ENCODE measurements at regions not wholly inside any gene's neighbourhood (a gene's known extent, or its start where the extent isn't known, plus 50 kb on each side); places are given as distances from the start of the nearest gene placed in this dataset.

DNA sequence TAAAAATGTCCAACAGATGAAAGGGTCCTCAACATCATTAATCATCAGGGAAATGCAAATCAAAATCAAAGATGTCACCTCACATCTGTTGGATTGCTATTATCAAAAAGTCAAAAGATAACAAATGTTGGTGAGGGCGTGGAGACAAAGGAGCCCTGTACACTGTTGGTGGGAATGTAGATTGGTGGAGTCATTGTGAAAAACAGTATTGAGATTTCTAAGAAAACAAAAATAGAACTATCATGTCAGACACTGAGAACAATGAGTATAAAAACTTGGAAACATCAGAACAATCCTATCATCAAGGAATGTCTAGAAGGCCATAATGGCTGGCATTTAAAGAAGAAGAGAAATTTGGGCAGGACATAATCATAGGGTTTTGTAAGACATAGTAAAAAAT lies 209.2 kb upstream of the PTGFR start:
- POLR2A ChIA-PET = no interaction called here
- H3K4me3 Mint-ChIP-seq = no peak overlapping the region

DNA sequence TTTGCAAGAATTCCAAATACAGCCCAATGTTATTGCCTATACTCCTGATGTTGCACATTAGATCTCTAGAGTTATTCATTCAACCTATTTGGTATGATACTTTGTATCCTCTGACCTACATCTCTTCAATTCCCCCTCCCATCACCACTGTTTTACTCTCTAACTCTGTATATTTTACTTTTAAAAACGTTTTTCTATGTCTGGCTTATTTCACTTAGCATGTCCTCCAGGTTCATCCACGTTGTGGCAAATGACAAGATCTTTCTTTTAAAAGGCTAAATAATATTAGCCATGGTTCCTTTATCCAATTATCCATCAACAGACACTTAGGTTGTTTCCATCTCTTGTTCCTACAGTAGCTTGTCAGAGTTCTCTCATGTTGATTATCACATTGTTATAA lies 207.1 kb upstream of the PTGFR start:
- no peaks in the 10 kb centered on the region for H3K9me3 Mint-ChIP-seq (ENCODE audit: insufficient read depth)
- H3K4me3 Mint-ChIP-seq = no peak overlapping the region
- H3K4me1 Mint-ChIP-seq (ENCODE audit: low read depth) = no peaks in the 10 kb centered on the region
- ChIA-PET POLR2A (no interaction called here), CTCF (no interaction called here)
- ATAC-seq = no peak
- DNase-seq = no peak
- H3K27me3 Mint-ChIP-seq (ENCODE audit: low read depth) = no peaks in the 10 kb centered on the region
- H3K27ac Mint-ChIP-seq = no peak overlapping the region
- H3K36me3 Mint-ChIP-seq (ENCODE audit: low read depth) = no peaks in the 10 kb centered on the region

More for the DNA sequence above, 209.2 kb upstream of the PTGFR start:
- Mint-ChIP-seq H3K4me1 (ENCODE audit: low read depth) (peaks cover 8% of the 10 kb centered on the region), H3K9me3 (ENCODE audit: insufficient read depth) (no peaks in the 10 kb centered on the region), H3K27ac (no peak overlapping the region), H3K27me3 (ENCODE audit: low read depth) (no peaks in the 10 kb centered on the region), H3K36me3 (ENCODE audit: low read depth) (no peaks in the 10 kb centered on the region)
- CTCF ChIA-PET = no interaction called here
- DNase-seq (no peak), ATAC-seq (no peak)

DNA sequence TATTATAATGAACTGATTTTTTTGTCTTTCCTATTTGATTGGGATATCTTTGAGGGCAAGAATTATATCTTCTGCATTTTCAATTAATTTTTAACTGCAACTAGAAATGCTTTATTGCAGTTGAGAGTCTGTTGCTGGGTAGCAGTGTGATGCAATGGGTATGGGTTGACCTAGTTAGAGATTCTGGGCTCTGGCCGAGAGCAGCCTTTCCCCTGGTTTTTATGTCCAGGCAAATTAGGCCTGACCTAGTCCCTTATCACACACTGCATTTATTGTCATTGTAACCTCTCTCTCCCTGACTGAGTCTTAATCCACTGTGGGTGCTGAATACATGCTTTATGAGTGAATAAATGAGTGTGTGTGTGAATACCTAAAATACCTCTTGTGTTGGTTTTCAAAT lies 206.4 kb upstream of the PTGFR start:
- POLR2A ChIA-PET = no interaction called here
- no peaks in the 10 kb centered on the region for H3K36me3 Mint-ChIP-seq (ENCODE audit: low read depth)

DNA sequence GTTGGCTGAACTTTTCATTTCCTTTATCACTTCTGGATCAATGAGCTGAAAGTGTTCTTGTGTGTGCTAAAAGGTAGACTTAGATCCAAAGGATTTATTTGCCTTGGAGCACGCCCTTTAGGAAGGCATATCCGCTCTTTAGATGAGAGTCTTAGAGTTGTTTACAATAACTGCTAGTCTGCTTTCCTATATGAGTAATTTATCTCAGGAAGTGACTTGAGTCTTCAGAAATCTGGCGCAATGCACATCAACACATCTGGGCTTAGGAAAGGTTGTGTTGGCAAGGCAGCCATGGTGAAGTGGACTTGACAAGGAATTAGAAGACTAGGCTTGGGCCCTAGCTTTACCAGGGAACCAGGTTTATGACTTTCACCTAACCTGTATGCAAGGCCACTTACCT lies 204.1 kb upstream of the PTGFR start:
- CTCF ChIA-PET = no interaction called here
- POLR2A ChIA-PET = no interaction called here
- no peaks in the 10 kb centered on the region for H3K9me3 Mint-ChIP-seq (ENCODE audit: insufficient read depth)

More for the DNA sequence above, 206.4 kb upstream of the PTGFR start:
- no peaks in the 10 kb centered on the region for H3K4me1 Mint-ChIP-seq (ENCODE audit: low read depth)
- CTCF ChIA-PET = no interaction called here
- H3K4me3 Mint-ChIP-seq = no peak overlapping the region
- H3K9me3 Mint-ChIP-seq (ENCODE audit: insufficient read depth) = no peaks in the 10 kb centered on the region
- DNase-seq = no peak
- H3K27me3 Mint-ChIP-seq (ENCODE audit: low read depth) = no peaks in the 10 kb centered on the region
- ATAC-seq = no peak
- H3K27ac Mint-ChIP-seq = no peak overlapping the region

DNA sequence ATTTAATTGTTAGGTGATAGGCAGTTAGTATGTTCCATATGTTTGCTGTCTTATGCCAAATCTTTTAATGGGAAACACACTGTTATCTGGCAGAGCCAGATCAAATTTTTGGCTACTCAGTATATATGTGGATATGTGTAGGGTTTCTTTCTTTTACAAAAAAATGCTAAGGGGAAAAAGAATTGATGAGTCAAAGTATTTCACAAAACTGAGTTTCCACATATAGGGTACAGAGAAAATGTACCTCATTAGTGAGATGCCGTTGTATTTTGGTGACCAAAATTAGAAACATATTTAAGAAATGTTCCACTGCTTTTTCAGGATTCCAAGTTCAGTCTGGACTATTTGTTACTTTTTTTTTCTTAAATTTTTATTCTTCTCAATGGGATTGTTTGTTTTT lies 201.2 kb upstream of the PTGFR start:
- H3K27ac Mint-ChIP-seq = no peak overlapping the region
- ATAC-seq (no peak), DNase-seq (no peak)
- CTCF ChIA-PET = no interaction called here
- H3K9me3 Mint-ChIP-seq (ENCODE audit: insufficient read depth) = no peaks in the 10 kb centered on the region
- H3K4me3 Mint-ChIP-seq = no peak overlapping the region
- peaks cover 2% of the 10 kb centered on the region for H3K27me3 Mint-ChIP-seq (ENCODE audit: low read depth)
- POLR2A ChIA-PET = no interaction called here
- H3K36me3 Mint-ChIP-seq (ENCODE audit: low read depth) = no peaks in the 10 kb centered on the region
- no peaks in the 10 kb centered on the region for H3K4me1 Mint-ChIP-seq (ENCODE audit: low read depth)

More for the DNA sequence above, 204.1 kb upstream of the PTGFR start:
- no peaks in the 10 kb centered on the region for H3K4me1 Mint-ChIP-seq (ENCODE audit: low read depth)
- no peak overlapping the region for H3K27ac Mint-ChIP-seq
- no peaks in the 10 kb centered on the region for H3K36me3 Mint-ChIP-seq (ENCODE audit: low read depth)
- no peak for DNase-seq
- ATAC-seq = no peak
- no peaks in the 10 kb centered on the region for H3K27me3 Mint-ChIP-seq (ENCODE audit: low read depth)
- H3K4me3 Mint-ChIP-seq = no peak overlapping the region

DNA sequence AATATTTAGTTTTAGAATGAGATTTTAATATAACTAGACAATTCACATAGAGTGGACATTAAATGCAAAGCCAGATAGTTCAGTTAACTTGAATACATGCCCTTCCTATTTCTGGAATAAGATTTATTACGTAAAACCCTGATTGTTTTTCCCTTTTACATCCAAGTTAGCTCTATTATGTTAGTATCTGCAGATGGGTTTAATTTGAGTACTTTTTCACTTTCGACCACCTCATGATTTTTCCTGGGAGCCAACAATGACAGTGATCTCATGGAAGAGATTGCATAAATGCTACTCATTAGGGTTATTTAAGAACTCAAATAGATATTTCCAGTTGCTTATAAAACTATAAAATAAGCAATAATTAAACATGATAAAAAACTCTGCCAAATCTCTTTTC lies 199.4 kb upstream of the PTGFR start:
- Mint-ChIP-seq H3K27ac (no peak overlapping the region), H3K36me3 (ENCODE audit: low read depth) (no peaks in the 10 kb centered on the region), H3K27me3 (ENCODE audit: low read depth) (peaks cover 2% of the 10 kb centered on the region), H3K9me3 (ENCODE audit: insufficient read depth) (no peaks in the 10 kb centered on the region), H3K4me1 (ENCODE audit: low read depth) (no peaks in the 10 kb centered on the region), H3K4me3 (no peak overlapping the region)
- DNase-seq (no peak), ATAC-seq (no peak)
- POLR2A ChIA-PET = no interaction called here
- CTCF ChIA-PET = no interaction called here

DNA sequence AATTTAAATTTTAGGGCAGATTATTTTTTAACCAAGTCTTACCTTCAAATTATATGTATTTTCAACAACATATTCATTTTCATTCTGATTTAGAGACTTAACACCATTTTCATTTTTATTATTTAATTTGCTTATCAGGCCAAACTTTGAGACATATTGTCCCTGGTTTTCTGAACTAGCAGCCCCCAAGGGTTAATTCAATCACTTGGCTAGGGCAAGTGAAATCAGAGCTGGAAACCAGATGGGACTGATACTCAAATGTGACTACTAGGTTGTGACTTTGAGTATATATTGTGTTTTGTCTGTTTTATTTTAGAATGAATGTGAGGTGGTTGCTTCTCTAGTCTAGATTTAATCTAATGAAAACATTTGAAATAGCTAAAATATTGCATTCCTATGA lies 198.9 kb upstream of the PTGFR start:
- Mint-ChIP-seq H3K27me3 (ENCODE audit: low read depth) (peaks cover 2% of the 10 kb centered on the region), H3K9me3 (ENCODE audit: insufficient read depth) (no peaks in the 10 kb centered on the region), H3K4me1 (ENCODE audit: low read depth) (no peaks in the 10 kb centered on the region), H3K27ac (no peak overlapping the region), H3K4me3 (no peak overlapping the region), H3K36me3 (ENCODE audit: low read depth) (no peaks in the 10 kb centered on the region)
- CTCF ChIA-PET = no interaction called here
- ATAC-seq (no peak), DNase-seq (no peak)
- POLR2A ChIA-PET = no interaction called here

DNA sequence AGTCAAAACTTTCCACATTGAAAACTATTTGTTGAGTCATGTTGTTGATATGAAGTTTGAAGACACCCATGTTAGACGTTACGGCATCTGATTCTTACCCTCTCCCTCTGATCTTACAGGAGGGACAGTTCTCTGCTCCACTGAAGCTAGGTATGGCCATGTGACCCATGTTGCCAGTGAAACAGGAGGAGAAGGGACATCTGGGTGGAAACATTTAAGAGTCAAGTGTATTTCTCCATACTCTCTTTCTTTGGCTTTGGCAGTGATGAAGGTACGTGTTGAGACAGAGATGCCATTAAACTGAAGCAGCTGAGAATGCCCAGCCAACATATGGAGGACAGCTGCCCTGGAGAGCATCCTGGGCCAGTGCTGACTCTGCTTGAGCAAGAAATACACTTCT lies 198.4 kb upstream of the PTGFR start:
- no peaks in the 10 kb centered on the region for H3K36me3 Mint-ChIP-seq (ENCODE audit: low read depth)

DNA sequence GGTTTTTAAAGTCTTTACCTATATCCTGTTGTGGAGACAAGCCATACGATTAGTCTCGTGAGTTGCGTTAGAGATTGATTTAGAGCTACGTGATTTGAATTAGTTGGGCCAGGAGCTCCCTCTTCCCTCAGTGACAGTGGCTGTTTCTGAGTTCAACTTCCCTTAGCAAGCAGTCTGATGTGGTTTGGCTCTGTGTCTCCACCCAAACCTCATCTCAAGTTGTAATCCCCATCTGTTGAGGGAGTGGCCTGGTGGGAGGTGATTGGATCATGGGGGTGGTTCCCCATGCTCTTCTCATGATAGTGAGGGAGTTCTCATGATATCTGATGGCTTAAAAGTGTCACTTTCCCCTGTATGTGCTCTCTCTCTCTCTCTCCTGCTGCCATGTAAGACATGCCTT lies 192.9 kb upstream of the PTGFR start:
- Mint-ChIP-seq H3K27ac (no peak overlapping the region), H3K9me3 (ENCODE audit: insufficient read depth) (no peaks in the 10 kb centered on the region), H3K27me3 (ENCODE audit: low read depth) (peaks cover 2% of the 10 kb centered on the region), H3K4me1 (ENCODE audit: low read depth) (no peaks in the 10 kb centered on the region), H3K36me3 (ENCODE audit: low read depth) (no peaks in the 10 kb centered on the region), H3K4me3 (no peak overlapping the region)
- no peak for ATAC-seq
- no peak for DNase-seq
- CTCF ChIA-PET = interaction anchor here (1.0 kb wide), 1 partner anchor 155 kb away, joined by 3 read pairs; no protein-coding TSS in a partner anchor
- POLR2A ChIA-PET = no interaction called here

More for the DNA sequence above, 198.4 kb upstream of the PTGFR start:
- H3K27ac Mint-ChIP-seq = no peak overlapping the region
- no peak overlapping the region for H3K4me3 Mint-ChIP-seq
- no peaks in the 10 kb centered on the region for H3K4me1 Mint-ChIP-seq (ENCODE audit: low read depth)
- ChIA-PET CTCF (no interaction called here), POLR2A (no interaction called here)
- ATAC-seq (no peak), DNase-seq (no peak)
- peaks cover 2% of the 10 kb centered on the region for H3K27me3 Mint-ChIP-seq (ENCODE audit: low read depth)
- H3K9me3 Mint-ChIP-seq (ENCODE audit: insufficient read depth) = no peaks in the 10 kb centered on the region

DNA sequence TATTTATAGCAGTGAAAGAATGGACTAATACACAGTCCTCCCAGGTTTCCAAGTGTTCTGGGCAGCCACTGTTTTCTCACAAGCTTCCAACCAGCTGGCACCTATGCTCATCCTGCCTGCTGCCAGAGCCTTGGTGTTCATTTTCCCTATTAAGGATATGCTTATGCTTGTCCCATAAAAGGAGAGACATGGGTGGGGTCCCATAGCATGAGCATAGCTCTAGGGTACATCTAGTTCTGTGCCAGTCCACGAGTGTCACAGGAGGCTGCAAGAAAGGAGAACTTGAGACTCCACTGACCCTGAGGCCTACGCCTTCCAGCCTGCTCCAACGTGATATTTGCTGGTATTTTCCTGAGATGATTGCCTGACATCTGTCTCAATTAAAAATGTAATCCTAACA lies 192.4 kb upstream of the PTGFR start:
- ChIA-PET CTCF (interaction anchor here (1.0 kb wide), 1 partner anchor 155 kb away, joined by 3 read pairs; no protein-coding TSS in a partner anchor), POLR2A (no interaction called here)
- peaks cover 2% of the 10 kb centered on the region for H3K27me3 Mint-ChIP-seq (ENCODE audit: low read depth)
- no peaks in the 10 kb centered on the region for H3K4me1 Mint-ChIP-seq (ENCODE audit: low read depth)
- no peak overlapping the region for H3K4me3 Mint-ChIP-seq
- ATAC-seq (no peak), DNase-seq (no peak)
- H3K36me3 Mint-ChIP-seq (ENCODE audit: low read depth) = no peaks in the 10 kb centered on the region
- no peak overlapping the region for H3K27ac Mint-ChIP-seq
- H3K9me3 Mint-ChIP-seq (ENCODE audit: insufficient read depth) = no peaks in the 10 kb centered on the region

DNA sequence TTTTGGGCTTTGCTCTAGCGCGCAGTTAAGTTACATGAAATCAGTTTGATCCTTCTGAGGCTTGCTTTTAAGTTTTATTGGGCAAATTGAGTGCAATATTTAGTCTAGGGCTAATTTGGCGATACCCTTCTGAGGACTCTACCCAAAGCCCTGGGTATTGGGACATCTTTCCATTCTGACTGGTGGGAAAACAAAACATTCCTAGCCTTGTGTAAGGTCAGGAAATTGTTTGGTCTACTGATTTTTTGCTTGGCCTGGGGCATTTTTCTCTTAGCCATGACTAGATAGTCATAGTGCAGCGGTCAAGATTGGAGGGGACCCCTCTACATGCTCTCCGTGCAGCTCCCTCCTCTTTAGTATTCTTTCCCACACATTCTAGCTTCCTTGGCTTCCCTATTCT lies 189.6 kb upstream of the PTGFR start:
- ChIA-PET CTCF (no interaction called here), POLR2A (no interaction called here)
- no peaks in the 10 kb centered on the region for H3K4me1 Mint-ChIP-seq (ENCODE audit: low read depth)
- H3K27ac Mint-ChIP-seq = no peak overlapping the region
- no peak for ATAC-seq
- no peaks in the 10 kb centered on the region for H3K27me3 Mint-ChIP-seq (ENCODE audit: low read depth)
- no peaks in the 10 kb centered on the region for H3K36me3 Mint-ChIP-seq (ENCODE audit: low read depth)
- H3K9me3 Mint-ChIP-seq (ENCODE audit: insufficient read depth) = no peaks in the 10 kb centered on the region
- DNase-seq = no peak
- no peak overlapping the region for H3K4me3 Mint-ChIP-seq

DNA sequence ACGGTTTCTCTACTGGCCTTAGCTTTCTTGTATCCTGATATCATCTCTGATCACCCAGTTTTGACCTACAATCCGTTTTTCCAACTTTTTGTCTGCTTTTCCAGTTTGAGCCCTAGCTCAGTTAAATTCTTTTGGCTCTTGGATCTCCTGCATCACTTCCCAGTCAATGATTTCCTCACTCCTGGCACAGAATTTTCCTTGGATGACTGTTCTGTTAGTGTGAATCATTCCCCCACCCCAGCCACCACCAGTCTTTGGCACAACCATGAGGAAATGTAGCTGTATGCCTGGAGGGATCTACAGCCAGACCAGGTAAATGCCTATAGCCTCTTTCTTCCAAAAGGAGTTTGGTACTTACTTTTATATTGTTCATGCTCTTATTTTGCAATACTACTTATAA lies 187.2 kb upstream of the PTGFR start:
- Mint-ChIP-seq H3K9me3 (ENCODE audit: insufficient read depth) (no peaks in the 10 kb centered on the region), H3K36me3 (ENCODE audit: low read depth) (no peaks in the 10 kb centered on the region), H3K27me3 (ENCODE audit: low read depth) (no peaks in the 10 kb centered on the region), H3K4me1 (ENCODE audit: low read depth) (no peaks in the 10 kb centered on the region), H3K4me3 (no peak overlapping the region), H3K27ac (no peak overlapping the region)
- CTCF ChIA-PET = no interaction called here
- POLR2A ChIA-PET = no interaction called here
- DNase-seq (no peak), ATAC-seq (no peak)

DNA sequence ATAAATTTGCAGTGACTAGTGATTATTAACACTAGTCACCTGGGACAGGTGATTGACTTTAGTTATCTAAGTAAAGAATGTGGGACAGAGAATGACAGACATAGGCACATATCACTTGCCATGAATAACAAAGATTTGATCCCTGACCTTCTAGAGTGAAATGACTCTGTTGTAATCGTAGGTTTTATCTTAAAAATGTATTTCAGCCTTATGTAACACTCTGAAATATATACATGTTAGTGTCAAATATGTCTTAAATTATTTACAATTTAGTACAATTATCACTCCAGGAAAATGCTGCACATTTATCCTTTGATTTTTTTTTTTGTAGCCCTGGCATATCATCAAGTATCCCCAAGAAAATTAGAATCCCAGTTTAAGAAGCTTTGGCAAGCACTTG lies 186.4 kb upstream of the PTGFR start:
- Mint-ChIP-seq H3K27me3 (ENCODE audit: low read depth) (no peaks in the 10 kb centered on the region), H3K27ac (no peak overlapping the region), H3K4me1 (ENCODE audit: low read depth) (no peaks in the 10 kb centered on the region), H3K9me3 (ENCODE audit: insufficient read depth) (no peaks in the 10 kb centered on the region), H3K36me3 (ENCODE audit: low read depth) (no peaks in the 10 kb centered on the region), H3K4me3 (no peak overlapping the region)
- ChIA-PET CTCF (no interaction called here), POLR2A (no interaction called here)
- DNase-seq = no peak
- ATAC-seq = no peak

All from activated CD8-positive, alpha-beta T cell treated with anti-CD3 and anti-CD28 coated beads, Interleukin-2, amount 10 ng/mL, durations not matched to agents 7 days and 5 days (primary cell).